ENCODE measurements at regions not wholly inside any gene's neighbourhood (a gene's known extent, or its start where the extent isn't known, plus 50 kb on each side); places are given as distances from the start of the nearest gene placed in this dataset.

GRCh38 chr12:111040690-111041089 is 120.3 kb upstream of the MYL2 start:
- DNase-seq (ENCODE audit: low spot score) = no peak
- H3K27ac ChIP-seq = no peak overlapping the region
- TF ChIP-seq CTCF (conservative IDR thresholded peaks at IDR 0.05; ENCODE audit: low read depth) = no peak
- ChIA-PET CTCF (no interaction called here), POLR2A (ENCODE audit: low non-redundant PET) (no interaction called here)

GRCh38 chr12:111038941-111039340 is 118.6 kb upstream of the MYL2 start:
- DNase-seq (ENCODE audit: low spot score) = no peak
- H3K27ac ChIP-seq = no peak overlapping the region
- CTCF ChIA-PET = interaction anchor here (0.6 kb wide), 1 partner anchor 151 kb away, joined by 4 read pairs; no protein-coding TSS in a partner anchor
- POLR2A ChIA-PET (ENCODE audit: low non-redundant PET) = no interaction called here
- TF ChIP-seq CTCF (conservative IDR thresholded peaks at IDR 0.05; ENCODE audit: low read depth) = no peak

GRCh38 chr12:111038077-111038476 is 117.7 kb upstream of the MYL2 start:
- ChIA-PET POLR2A (ENCODE audit: low non-redundant PET) (no interaction called here), CTCF (interaction anchor here (0.6 kb wide), 2 partner anchors 150 to 1349 kb away, joined by 3 to 4 read pairs; no protein-coding TSS in a partner anchor)
- DNase-seq (ENCODE audit: low spot score) = no peak
- no peak overlapping the region for H3K27ac ChIP-seq
- no peak for TF ChIP-seq CTCF (conservative IDR thresholded peaks at IDR 0.05; ENCODE audit: low read depth)

GRCh38 chr12:111037047-111037446 is 116.7 kb upstream of the MYL2 start:
- peak overlapping the region; percentile 63 for H3K27ac ChIP-seq
- ChIA-PET CTCF (no interaction called here), POLR2A (ENCODE audit: low non-redundant PET) (no interaction called here)
- DNase-seq (ENCODE audit: low spot score) = no peak
- no peak for TF ChIP-seq CTCF (conservative IDR thresholded peaks at IDR 0.05; ENCODE audit: low read depth)

GRCh38 chr12:111035578-111036301 is 115.4 kb upstream of the MYL2 start:
- TF ChIP-seq CTCF (conservative IDR thresholded peaks at IDR 0.05; ENCODE audit: low read depth) = no peak
- CTCF ChIA-PET = no interaction called here
- DNase-seq (ENCODE audit: low spot score) = no peak
- POLR2A ChIA-PET (ENCODE audit: low non-redundant PET) = no interaction called here
- H3K27ac ChIP-seq = peak overlapping the region; percentile 63

GRCh38 chr12:111034886-111035577 is 114.7 kb upstream of the MYL2 start:
- CTCF ChIA-PET = no interaction called here
- peak overlapping the region; percentile 63 for H3K27ac ChIP-seq
- DNase-seq (ENCODE audit: low spot score) = no peak
- POLR2A ChIA-PET (ENCODE audit: low non-redundant PET) = no interaction called here
- TF ChIP-seq CTCF (conservative IDR thresholded peaks at IDR 0.05; ENCODE audit: low read depth) = no peak

All from RWPE1 (cell line).